Immature natural killer cell (primary cell): ENCODE measurements at regions not wholly inside any gene's neighbourhood (a gene's known extent, or its start where the extent isn't known, plus 50 kb on each side); places are given as distances from the start of the nearest gene placed in this dataset.
"Not testable (repeated sequence)": the region's sequence is repeated elsewhere in the genome, so short reads cannot be mapped to it uniquely, and the experiment has no call there.

ENCODE experiments used
- DNase-seq, 3 donors: peaks; one replicate each; pipeline ENCODE4 v3.0.0; 2022; ENCODE audit warnings: mixed read lengths in 1 of 3
- H3K27ac Mint-ChIP-seq, 6 donors: one replicate each; pipeline ENCODE4 v1.8.0; 2020; ENCODE audit warnings: mixed read lengths in 6 of 6, mild to moderate bottlenecking in 5 of 6, inconsistent platforms in 4 of 6, moderate library complexity in 3 of 6
- H3K27me3 Mint-ChIP-seq, 3 donors: one replicate each; pipeline ENCODE4 v1.8.0; 2020 to 2021; ENCODE audit warnings: low read depth in 3 of 3, mild to moderate bottlenecking in 3 of 3, mixed read lengths in 3 of 3, moderate library complexity in 3 of 3, inconsistent platforms in 1 of 3
- H3K36me3 Mint-ChIP-seq, 3 donors: one replicate each; pipeline ENCODE4 v1.8.0; 2020; ENCODE audit warnings: mixed read lengths in 3 of 3, inconsistent platforms in 2 of 3, mild to moderate bottlenecking in 2 of 3
- H3K4me1 Mint-ChIP-seq, 2 donors: one replicate each; pipeline ENCODE4 v1.8.0; 2020; ENCODE audit warnings: inconsistent platforms in 2 of 2, mild to moderate bottlenecking in 2 of 2, mixed read lengths in 2 of 2, moderate library complexity in 1 of 2
- H3K4me3 Mint-ChIP-seq, 5 donors: one replicate each; pipeline ENCODE4 v1.8.0; 2020; ENCODE audit warnings: mild to moderate bottlenecking in 5 of 5, mixed read lengths in 5 of 5, inconsistent platforms in 3 of 5, moderate library complexity in 3 of 5
- H3K9me3 Mint-ChIP-seq, 6 donors: one replicate each; pipeline ENCODE4 v1.8.0; 2020; ENCODE audit warnings: mild to moderate bottlenecking in 6 of 6, mixed read lengths in 6 of 6, inconsistent platforms in 4 of 6, moderate library complexity in 3 of 6

DNA sequence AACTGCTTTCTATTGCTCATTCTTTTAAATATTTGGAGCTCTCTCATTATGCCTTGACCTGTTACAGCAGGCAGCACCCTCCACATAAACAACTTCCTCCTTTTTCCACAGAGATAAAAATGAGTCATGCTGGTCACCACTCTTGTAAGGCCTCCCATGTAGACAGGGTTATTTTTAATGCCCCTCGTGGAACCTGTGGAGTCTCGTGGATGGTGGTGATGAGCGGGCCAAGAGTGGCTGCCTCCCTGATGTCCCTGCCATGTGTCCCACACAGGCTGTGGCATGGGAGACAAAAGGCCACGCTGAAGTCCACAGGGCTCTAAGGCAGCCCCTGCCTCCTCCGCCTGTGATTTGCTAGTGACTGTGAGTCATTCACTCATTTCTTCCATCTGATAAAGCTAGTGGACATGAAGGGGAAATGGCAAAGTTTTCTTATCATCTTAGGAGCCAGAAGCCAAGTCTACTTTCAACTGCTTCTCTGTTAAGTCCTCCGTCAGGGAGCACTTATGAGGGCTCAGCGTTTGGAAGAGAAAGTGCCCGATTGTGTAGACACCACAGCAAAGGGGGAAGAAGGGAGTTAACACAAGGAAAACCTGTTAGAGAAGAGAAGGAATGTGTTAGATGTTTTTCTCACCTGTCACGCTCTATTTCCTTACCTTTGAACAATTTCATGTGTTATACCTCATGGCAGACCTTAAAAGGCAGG, 121.6 kb upstream of the FAT1 start:
- no peak overlapping the region for H3K27ac Mint-ChIP-seq
- H3K36me3 Mint-ChIP-seq, result no peaks in the 10 kb centered on the region
- DNase-seq, result no peak
- H3K4me3 Mint-ChIP-seq, result no peak overlapping the region
- H3K4me1 Mint-ChIP-seq, result no peaks in the 10 kb centered on the region
- peaks cover 2 to 23% (median 16%) of the 10 kb centered on the region in 6 donors for H3K9me3 Mint-ChIP-seq
- peaks cover 0 to 2% (median 0%) of the 10 kb centered on the region in 3 donors for H3K27me3 Mint-ChIP-seq

DNA sequence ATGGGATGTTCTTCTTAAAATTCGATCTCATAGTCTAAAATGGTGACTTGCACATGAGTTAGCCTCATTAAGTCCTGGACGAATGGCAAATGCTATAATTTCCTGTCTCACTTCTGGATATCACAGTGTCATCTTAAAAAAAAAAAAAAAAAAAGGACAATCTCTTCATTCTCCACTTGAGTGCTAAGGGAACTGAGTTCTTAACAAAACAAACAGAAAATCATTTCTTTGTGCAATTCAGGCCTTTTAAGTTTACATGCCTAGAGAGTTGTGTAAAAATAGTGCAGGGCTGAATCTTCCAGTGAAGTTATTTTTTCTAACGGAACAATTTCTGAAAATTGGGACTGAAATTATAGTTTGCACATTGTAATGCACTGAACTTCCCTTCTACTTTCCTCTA, 122.8 kb upstream of the FAT1 start:
- H3K27ac Mint-ChIP-seq, result no peak overlapping the region
- no peak for DNase-seq
- H3K4me1 Mint-ChIP-seq, result no peaks in the 10 kb centered on the region
- H3K36me3 Mint-ChIP-seq, result no peaks in the 10 kb centered on the region
- peaks cover 0 to 2% (median 0%) of the 10 kb centered on the region in 3 donors for H3K27me3 Mint-ChIP-seq
- peaks cover 6 to 30% (median 19%) of the 10 kb centered on the region in 6 donors for H3K9me3 Mint-ChIP-seq
- no peak overlapping the region for H3K4me3 Mint-ChIP-seq

DNA sequence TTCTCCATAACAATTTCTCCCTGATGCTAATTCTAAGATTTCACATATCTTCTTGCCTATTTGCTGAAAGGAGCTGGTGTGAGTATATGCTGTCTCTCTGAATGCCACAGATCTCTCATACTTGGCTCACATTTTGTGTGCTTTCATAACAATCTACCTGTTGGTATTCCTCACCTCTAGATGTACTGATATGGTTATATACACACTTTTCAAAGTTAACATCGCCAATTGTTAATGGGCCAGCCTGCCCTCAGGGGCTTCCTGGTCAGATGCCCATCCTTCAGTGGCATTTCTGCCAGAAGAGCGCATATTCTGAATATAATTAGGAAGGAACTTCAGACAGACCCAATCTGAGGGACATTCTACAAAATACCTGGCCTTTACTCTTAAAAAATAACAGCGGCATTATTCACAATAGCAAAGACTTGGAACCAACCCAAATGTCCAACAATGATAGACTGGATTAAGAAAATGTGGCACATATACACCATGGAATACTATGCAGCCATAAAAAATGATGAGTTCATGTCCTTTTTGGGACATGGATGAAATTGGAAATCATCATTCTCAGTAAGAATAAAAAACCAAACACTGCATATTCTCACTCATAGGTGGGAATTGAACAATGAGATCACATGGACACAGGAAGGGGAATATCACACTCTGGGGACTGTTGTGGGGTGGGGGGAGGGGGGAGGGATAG, 123.9 kb upstream of the FAT1 start:
- not testable (repeated sequence) for H3K4me1 Mint-ChIP-seq, H3K4me3 Mint-ChIP-seq, DNase-seq, H3K36me3 Mint-ChIP-seq, H3K27ac Mint-ChIP-seq, H3K27me3 Mint-ChIP-seq
- H3K9me3 Mint-ChIP-seq, result peaks cover 8 to 35% (median 17%) of the 10 kb centered on the region in 6 donors

DNA sequence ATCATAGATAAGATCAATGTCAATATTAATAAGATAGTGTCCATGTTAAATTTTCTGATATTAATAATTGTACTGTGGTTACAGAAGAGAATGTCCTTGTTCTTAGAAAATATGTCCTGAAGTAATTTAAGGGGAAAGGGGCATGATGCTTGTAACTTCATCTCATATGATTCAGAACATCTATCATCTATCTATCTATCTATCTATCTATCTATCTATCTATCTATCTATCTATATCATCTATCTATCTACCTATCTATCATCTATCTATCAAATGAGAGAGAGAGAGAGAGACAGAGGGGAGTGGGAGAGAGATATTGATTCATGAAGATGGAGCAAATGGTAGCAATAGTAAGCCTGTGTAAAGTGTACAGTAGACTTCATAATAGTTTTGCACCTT, 124.8 kb upstream of the FAT1 start:
- no peak overlapping the region for H3K4me3 Mint-ChIP-seq
- peaks cover 6 to 34% (median 16%) of the 10 kb centered on the region in 6 donors for H3K9me3 Mint-ChIP-seq
- H3K4me1 Mint-ChIP-seq, result no peaks in the 10 kb centered on the region
- no peaks in the 10 kb centered on the region for H3K27me3 Mint-ChIP-seq
- no peak for DNase-seq
- no peaks in the 10 kb centered on the region for H3K36me3 Mint-ChIP-seq
- no peak overlapping the region for H3K27ac Mint-ChIP-seq

DNA sequence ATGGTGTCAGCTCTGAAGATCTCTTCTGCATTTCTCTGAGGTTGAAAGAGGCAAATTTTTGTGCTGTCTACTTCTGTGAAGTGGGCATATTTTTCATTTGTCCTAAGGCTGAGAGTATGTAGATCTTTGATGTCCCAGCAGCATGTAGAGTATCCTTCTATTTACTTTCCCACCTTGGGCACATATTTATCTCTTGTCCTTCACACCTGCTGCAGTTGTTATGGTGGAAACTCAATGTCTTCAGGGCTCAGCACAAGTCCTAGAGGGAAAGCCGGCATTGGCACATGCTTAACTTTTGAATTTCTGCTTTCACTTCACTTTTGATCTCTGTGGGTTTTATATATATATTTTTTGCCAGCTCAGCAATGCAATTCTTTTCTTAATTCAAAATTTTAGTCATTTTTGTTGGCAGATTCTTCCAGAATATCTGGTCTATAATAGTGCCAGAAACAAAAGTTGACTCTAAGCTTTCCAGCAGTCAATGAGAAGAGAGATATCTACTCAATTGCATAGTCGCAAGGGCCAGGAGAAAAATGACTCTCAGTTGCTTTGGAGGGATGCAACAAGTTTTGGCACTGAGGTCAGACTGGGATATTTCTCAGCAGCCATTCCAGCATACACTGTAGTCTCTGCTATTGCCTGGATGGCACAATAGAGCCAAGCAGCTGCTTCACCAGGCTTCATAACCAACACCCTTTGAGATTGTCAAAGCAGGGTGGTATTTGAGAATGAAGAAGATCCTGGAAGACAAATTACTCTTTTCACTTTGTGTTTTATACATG, 127.8 kb upstream of the FAT1 start:
- H3K27ac Mint-ChIP-seq, result no peak overlapping the region
- H3K36me3 Mint-ChIP-seq, result no peaks in the 10 kb centered on the region
- H3K4me1 Mint-ChIP-seq, result no peaks in the 10 kb centered on the region
- DNase-seq, result no peak
- peaks cover 6 to 30% (median 13%) of the 10 kb centered on the region in 6 donors for H3K9me3 Mint-ChIP-seq
- H3K4me3 Mint-ChIP-seq, result no peak overlapping the region
- H3K27me3 Mint-ChIP-seq, result no peaks in the 10 kb centered on the region

DNA sequence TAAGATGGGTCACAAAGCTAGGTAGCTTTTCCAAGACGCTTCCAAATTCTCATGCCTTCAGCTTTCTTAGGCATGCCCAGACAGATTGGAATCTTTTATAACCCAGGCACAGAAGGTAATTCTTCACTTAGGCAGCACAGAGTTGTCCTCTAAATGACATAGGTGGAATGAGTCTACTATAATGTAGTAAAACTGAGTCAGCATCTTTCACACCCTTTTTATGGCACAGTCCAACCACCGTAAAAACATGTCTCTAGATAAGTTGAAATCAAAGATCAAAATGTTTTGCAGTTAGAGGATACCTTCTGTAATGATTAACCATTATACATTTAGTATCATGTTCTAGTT, 128.4 kb upstream of the FAT1 start:
- Mint-ChIP-seq H3K36me3 (no peaks in the 10 kb centered on the region), H3K4me1 (no peaks in the 10 kb centered on the region), H3K4me3 (no peak overlapping the region), H3K27me3 (peaks cover 0 to 1% (median 0%) of the 10 kb centered on the region in 3 donors), H3K9me3 (peaks cover 6 to 30% (median 11%) of the 10 kb centered on the region in 6 donors), H3K27ac (no peak overlapping the region)
- DNase-seq, result no peak

DNA sequence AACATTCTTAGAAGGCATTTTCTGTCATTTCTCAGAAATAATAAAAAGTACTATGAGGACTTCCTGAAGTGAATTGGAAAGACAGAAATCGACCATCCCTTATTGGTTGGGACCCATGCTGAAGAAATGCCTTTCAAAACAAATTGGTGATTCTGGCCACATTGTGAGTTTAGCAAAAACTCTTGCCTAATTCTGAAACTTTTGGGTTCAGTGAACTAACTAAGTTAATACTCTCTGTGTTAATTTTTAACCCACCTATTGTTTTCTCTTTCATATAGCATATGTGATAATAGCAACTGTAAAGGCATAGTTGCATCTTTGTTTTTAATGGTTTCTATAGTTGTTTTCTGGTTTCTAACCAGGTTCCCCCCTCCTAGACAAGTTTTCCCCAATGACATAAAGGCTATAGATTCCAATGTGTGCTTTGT, 129.3 kb upstream of the FAT1 start:
- H3K27ac Mint-ChIP-seq, result no peak overlapping the region
- peaks cover 0 to 1% (median 0%) of the 10 kb centered on the region in 3 donors for H3K27me3 Mint-ChIP-seq
- peaks cover 6 to 30% (median 9%) of the 10 kb centered on the region in 6 donors for H3K9me3 Mint-ChIP-seq
- DNase-seq, result no peak
- H3K4me3 Mint-ChIP-seq, result no peak overlapping the region
- H3K4me1 Mint-ChIP-seq, result no peaks in the 10 kb centered on the region
- H3K36me3 Mint-ChIP-seq, result no peaks in the 10 kb centered on the region

DNA sequence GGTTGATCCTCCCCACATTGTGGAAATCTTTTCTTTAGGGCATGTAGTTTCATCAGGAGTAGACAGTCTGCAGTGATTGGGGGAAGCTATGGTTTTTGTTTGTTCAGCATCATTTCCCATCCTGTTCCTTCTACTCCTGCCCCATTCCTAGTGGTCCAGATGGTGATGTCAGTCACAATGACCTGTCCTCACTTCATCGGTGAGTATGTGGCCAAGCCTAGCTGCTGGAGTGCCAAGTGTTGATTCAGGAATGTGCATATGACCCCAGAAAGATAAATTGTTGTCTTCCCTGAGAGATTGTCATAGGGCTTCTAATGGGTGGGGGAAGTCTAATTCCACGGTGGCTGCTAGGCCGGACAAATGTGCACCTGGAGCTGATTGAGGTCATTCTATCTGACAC, 130.6 kb upstream of the FAT1 start:
- Mint-ChIP-seq H3K4me1 (no peaks in the 10 kb centered on the region), H3K27me3 (peaks cover 0 to 2% (median 0%) of the 10 kb centered on the region in 3 donors), H3K27ac (no peak overlapping the region), H3K36me3 (no peaks in the 10 kb centered on the region), H3K9me3 (peaks cover 6 to 24% (median 7%) of the 10 kb centered on the region in 6 donors), H3K4me3 (no peak overlapping the region)
- no peak for DNase-seq

DNA sequence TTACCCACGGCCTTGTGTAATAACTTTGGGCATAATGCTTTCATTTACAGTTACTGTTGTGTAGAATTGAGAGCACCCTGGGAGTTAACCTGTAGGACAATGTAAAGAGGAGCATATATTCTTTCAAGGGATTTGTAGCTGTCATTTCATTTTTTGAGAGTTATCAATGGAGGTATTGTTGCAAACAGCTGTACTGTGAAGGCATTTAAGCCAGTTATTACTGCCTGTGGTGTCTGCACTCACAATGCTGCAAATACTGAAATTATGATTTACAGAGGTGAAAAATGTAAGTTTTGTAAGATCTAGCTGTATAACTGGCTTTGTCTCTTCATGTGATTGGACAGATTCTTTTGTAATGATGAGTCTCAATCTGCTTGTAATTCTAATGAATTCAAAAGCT, 131.5 kb upstream of the FAT1 start:
- no peak for DNase-seq
- H3K27ac Mint-ChIP-seq, result no peak overlapping the region
- no peaks in the 10 kb centered on the region for H3K36me3 Mint-ChIP-seq
- no peaks in the 10 kb centered on the region for H3K4me1 Mint-ChIP-seq
- H3K9me3 Mint-ChIP-seq, result peaks cover 4 to 24% (median 7%) of the 10 kb centered on the region in 6 donors
- H3K4me3 Mint-ChIP-seq, result no peak overlapping the region
- peaks cover 0 to 3% (median 0%) of the 10 kb centered on the region in 3 donors for H3K27me3 Mint-ChIP-seq

DNA sequence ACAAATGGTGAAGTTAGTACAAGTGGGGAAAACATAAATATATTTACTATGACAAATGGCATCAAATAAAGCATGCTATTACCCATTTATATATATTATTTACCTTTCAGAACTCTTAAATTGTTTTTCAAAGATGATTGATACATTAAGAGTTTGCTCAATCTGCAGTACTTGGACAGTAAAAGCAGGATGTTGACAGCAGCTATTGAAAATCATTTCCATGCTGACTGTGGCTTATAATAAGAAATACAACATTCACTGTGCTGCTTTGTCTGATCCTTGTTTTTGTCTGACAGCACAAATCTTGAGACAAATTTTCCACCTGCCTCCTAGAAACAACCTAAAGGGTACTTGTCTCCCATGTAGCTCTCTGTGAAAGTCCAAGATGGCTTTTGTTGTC, 134.1 kb upstream of the FAT1 start:
- no peak overlapping the region for H3K27ac Mint-ChIP-seq
- no peaks in the 10 kb centered on the region for H3K4me1 Mint-ChIP-seq
- peaks cover 0 to 16% (median 3%) of the 10 kb centered on the region in 6 donors for H3K9me3 Mint-ChIP-seq
- H3K4me3 Mint-ChIP-seq, result no peak overlapping the region
- H3K36me3 Mint-ChIP-seq, result no peaks in the 10 kb centered on the region
- DNase-seq, result no peak
- peaks cover 0 to 3% (median 0%) of the 10 kb centered on the region in 3 donors for H3K27me3 Mint-ChIP-seq

DNA sequence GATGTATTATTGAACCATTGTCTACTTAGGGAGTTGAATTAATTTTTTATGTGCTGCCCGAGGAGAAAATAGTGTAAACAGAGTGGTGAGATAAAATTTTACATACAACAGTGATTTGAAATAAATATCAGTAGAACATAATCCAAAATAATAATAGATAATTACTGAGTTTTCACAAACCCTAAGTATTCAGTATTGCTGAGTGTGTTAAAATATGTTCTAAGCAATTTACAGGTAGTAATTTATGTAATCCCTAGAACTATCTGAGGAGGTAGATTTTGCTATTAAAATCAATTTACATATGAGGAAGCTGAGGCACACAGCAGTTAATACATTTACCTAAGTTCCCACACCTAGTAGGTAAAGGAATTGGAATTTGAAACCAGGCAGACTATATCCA, 134.7 kb upstream of the FAT1 start:
- Mint-ChIP-seq H3K4me1 (no peaks in the 10 kb centered on the region), H3K9me3 (peaks cover 2 to 22% (median 7%) of the 10 kb centered on the region in 6 donors), H3K4me3 (no peak overlapping the region), H3K36me3 (peaks cover 0 to 4% (median 0%) of the 10 kb centered on the region in 3 donors), H3K27me3 (peaks cover 0 to 3% (median 0%) of the 10 kb centered on the region in 3 donors), H3K27ac (no peak overlapping the region)
- DNase-seq, result no peak

DNA sequence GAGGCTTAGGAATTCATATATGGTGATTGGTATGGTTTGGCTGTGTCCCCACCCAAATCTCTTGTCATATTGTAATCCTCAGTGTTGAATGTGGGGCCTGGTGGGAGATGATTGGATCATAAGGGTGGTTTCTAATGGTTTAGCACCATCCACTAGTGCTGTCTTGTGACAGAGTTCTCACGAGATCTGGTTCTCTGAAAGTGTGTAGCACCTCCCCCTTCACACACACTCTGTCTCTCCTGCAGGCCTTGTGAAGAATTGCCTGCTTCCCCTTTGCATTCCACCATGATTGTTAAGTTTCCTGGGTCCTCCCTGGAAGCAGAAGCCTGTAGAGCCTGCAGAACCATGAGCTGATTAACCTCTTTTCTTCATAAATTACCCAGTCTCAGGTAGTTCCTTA, 135.8 kb upstream of the FAT1 start:
- Mint-ChIP-seq H3K9me3 (peaks cover 2 to 31% (median 14%) of the 10 kb centered on the region in 6 donors), H3K4me3 (no peak overlapping the region), H3K27me3 (peaks cover 0 to 3% (median 0%) of the 10 kb centered on the region in 3 donors), H3K4me1 (no peaks in the 10 kb centered on the region), H3K27ac (no peak overlapping the region), H3K36me3 (peaks cover 0 to 4% (median 0%) of the 10 kb centered on the region in 3 donors)
- DNase-seq, result no peak

DNA sequence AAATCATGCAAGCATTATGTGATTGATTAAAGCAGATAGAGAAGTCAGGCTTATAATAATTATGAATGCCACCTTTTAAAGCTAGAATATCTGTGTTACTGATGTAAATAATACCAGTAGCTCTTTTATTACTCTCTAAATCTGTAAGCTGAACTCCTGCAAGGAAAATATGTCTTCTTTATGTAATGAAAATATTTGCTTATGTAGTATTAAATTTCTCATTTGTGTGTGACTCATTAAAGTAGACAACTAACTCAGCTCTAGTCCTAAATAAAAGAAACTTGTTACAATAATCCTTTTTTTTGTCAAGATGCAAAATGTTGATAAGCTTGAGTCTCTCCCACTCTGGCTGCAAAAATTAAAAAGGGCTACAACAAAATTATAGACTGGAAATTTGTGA, 137.7 kb upstream of the FAT1 start:
- no peaks in the 10 kb centered on the region for H3K4me1 Mint-ChIP-seq
- DNase-seq, result no peak
- no peak overlapping the region for H3K4me3 Mint-ChIP-seq
- H3K9me3 Mint-ChIP-seq, result peaks cover 2 to 31% (median 16%) of the 10 kb centered on the region in 6 donors
- no peak overlapping the region for H3K27ac Mint-ChIP-seq
- H3K36me3 Mint-ChIP-seq, result peaks cover 0 to 4% (median 0%) of the 10 kb centered on the region in 3 donors
- H3K27me3 Mint-ChIP-seq, result peaks cover 0 to 3% (median 0%) of the 10 kb centered on the region in 3 donors

DNA sequence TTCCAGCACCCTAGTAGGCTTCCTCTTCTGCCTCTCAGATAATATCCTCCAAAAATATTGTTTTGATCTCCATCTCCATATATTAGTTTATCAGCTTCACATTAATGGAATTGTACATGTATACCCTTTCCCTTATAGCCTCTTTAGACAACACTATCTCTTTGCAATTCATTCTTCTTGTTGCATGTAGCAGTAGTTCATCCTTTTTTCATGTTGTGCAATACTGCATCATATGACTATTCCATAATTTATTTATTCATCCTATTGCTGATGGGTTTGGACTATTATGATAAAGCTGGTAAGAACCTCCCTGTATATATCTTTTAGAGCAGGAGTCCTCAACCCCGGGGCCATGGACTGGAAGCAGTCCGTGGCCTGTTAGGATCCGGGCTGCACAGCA, 148.2 kb upstream of the FAT1 start:
- H3K9me3 Mint-ChIP-seq, result peaks cover 5 to 33% (median 18%) of the 10 kb centered on the region in 6 donors
- H3K27me3 Mint-ChIP-seq, result no peaks in the 10 kb centered on the region
- no peak for DNase-seq
- no peaks in the 10 kb centered on the region for H3K36me3 Mint-ChIP-seq
- no peaks in the 10 kb centered on the region for H3K4me1 Mint-ChIP-seq
- H3K27ac Mint-ChIP-seq, result no peak overlapping the region
- H3K4me3 Mint-ChIP-seq, result no peak overlapping the region
